ENCODE measurements at regions not wholly inside any gene's neighbourhood (a gene's known extent, or its start where the extent isn't known, plus 50 kb on each side); places are given as distances from the start of the nearest gene placed in this dataset.

DNA sequence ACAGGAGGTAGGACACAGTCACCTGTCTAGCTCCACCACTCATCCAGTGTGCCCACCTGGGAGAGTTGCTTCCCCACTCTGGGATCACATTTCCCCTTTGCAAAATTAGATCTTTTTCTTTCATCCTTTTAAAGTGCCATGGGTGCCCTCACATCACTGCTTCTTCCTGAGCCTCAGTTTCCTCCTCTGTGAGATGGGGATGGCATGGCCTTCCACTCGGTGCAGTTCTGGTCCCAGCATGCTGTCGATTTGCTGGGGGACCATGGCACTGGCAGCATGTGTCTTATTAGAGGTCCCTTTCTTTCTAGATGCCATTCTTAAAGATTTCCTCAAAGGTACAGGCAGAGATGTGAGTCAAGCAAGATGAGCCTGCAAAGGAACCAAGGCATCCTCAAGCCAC is 158.3 kb upstream of the ZMIZ1 start (continued):
- TF ChIP-seq TCF12 (IDR thresholded peaks at IDR 0.05) (no peak), GABPA (IDR thresholded peaks at IDR 0.05; ENCODE audit: low read depth) (no peak), YY1 (IDR thresholded peaks at IDR 0.05; ENCODE audit: low read depth) (no peak), ELF1 (IDR thresholded peaks at IDR 0.05) (no peak), RAD21 (IDR thresholded peaks at IDR 0.05; ENCODE audit: low read length) (no peak), RXRA (IDR thresholded peaks at IDR 0.05; ENCODE audit: borderline replicate concordance, low read depth) (no peak)

DNA sequence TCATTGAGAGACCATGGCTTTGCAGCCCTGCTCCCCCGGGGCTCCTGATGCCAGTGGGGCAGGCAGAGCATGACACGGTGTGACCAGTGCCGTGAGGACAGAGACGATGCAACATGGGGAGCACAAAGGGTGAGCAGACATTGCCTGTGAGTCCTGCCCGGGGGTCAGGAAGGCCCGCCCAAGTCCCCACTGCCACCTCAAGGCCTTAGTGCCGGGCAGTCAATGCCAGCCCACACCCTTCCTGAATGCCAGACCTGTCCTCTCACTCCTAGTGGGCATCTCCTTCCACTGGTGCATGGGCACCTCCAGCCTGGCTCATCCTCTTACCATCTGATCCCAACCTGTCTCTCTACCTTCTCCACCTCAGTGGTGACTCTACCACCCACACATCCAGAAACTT is 157.9 kb upstream of the ZMIZ1 start:
- Histone ChIP-seq H3K9ac (no peak overlapping the region), H3K9me2 (no peaks in the 10 kb centered on the region), H3K4me1 (ENCODE audit: control insufficient read depth in 1 of 2, insufficient read depth in 2 of 2, low read depth in 1 of 2, low read length in 1 of 2) (peaks cover 0 to 14% of the 10 kb centered on the region in 2 experiments; a peak in 1 of 4 replicates), H4K20me1 (ENCODE audit: insufficient read depth) (no peaks in the 10 kb centered on the region), H2AFZ (ENCODE audit: low read depth) (no peak overlapping the region), H3K79me2 (ENCODE audit: insufficient read depth) (no peaks in the 10 kb centered on the region), H3K27ac (ENCODE audit: low read depth in 2 of 2, low read length in 1 of 2) (no peak overlapping the region), H3F3A (replicated peaks; ENCODE audit: insufficient read depth) (no peaks in the 10 kb centered on the region), H3K9me3 (no peaks in the 10 kb centered on the region), H3K4me3 (ENCODE audit: low read depth in 2 of 2, low read length in 1 of 2) (no peak overlapping the region), H3K4me2 (no peak overlapping the region), H3K36me3 (replicated peaks in 1 of 2; ENCODE audit: control insufficient read depth in 1 of 2, insufficient read depth in 2 of 2, low read length in 1 of 2) (no peaks in the 10 kb centered on the region), H3K27me3 (ENCODE audit: insufficient read depth) (no peaks in the 10 kb centered on the region)
- ChIA-PET POLR2A (no interaction called here), CTCF (no interaction called here)
- 83% methylated on average over 2 of the region's 7 CpGs for WGBS (ENCODE audit: low lambda C conversion rate)
- no peak for TF ChIP-seq ELF1 (IDR thresholded peaks at IDR 0.05)
- TF ChIP-seq EZH2phosphoT487 (IDR thresholded peaks at IDR 0.05; ENCODE audit: borderline replicate concordance, low read depth) = no peak
- TF ChIP-seq TEAD4 (IDR thresholded peaks at IDR 0.05; ENCODE audit: borderline replicate concordance, insufficient read depth) = no peak
- TF ChIP-seq FOXM1 (IDR thresholded peaks at IDR 0.05; ENCODE audit: low read depth) = no peak
- TF ChIP-seq, protein P1, sequence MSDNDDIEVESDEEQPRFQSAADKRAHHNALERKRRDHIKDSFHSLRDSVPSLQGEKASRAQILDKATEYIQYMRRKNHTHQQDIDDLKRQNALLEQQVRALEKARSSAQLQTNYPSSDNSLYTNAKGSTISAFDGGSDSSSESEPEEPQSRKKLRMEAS (IDR thresholded peaks at IDR 0.05; ENCODE audit: low read depth) = no peak
- TF ChIP-seq CHD2 (IDR thresholded peaks at IDR 0.05; ENCODE audit: low read length, partially characterized antibody) = no peak
- no peak for TF ChIP-seq YY1 (IDR thresholded peaks at IDR 0.05; ENCODE audit: low read depth)
- no peak for TF ChIP-seq FOSL2 (IDR thresholded peaks at IDR 0.05; ENCODE audit: borderline replicate concordance, low read depth)
- TF ChIP-seq FOXJ3 (CRISPR knock-in tag; IDR thresholded peaks at IDR 0.05) = no peak
- TF ChIP-seq, protein P2, sequence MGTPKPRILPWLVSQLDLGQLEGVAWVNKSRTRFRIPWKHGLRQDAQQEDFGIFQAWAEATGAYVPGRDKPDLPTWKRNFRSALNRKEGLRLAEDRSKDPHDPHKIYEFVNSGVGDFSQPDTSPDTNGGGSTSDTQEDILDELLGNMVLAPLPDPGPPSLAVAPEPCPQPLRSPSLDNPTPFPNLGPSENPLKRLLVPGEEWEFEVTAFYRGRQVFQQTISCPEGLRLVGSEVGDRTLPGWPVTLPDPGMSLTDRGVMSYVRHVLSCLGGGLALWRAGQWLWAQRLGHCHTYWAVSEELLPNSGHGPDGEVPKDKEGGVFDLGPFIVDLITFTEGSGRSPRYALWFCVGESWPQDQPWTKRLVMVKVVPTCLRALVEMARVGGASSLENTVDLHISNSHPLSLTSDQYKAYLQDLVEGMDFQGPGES (IDR thresholded peaks at IDR 0.05; ENCODE audit: low read depth, low read length) = no peak
- TF ChIP-seq, protein P3, sequence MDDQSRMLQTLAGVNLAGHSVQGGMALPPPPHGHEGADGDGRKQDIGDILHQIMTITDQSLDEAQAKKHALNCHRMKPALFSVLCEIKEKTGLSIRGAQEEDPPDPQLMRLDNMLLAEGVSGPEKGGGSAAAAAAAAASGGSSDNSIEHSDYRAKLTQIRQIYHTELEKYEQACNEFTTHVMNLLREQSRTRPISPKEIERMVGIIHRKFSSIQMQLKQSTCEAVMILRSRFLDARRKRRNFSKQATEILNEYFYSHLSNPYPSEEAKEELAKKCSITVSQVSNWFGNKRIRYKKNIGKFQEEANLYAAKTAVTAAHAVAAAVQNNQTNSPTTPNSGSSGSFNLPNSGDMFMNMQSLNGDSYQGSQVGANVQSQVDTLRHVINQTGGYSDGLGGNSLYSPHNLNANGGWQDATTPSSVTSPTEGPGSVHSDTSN (IDR thresholded peaks at IDR 0.05) = no peak
- TF ChIP-seq MXI1 (IDR thresholded peaks at IDR 0.05; ENCODE audit: low read depth, low read length) = no peak
- no peak for TF ChIP-seq RCOR1 (IDR thresholded peaks at IDR 0.05; ENCODE audit: low read length)
- TF ChIP-seq RAD21 (IDR thresholded peaks at IDR 0.05; ENCODE audit: low read length) = no peak
- no peak for TF ChIP-seq GABPA (IDR thresholded peaks at IDR 0.05; ENCODE audit: low read depth)
- TF ChIP-seq TCF12 (IDR thresholded peaks at IDR 0.05) = no peak
- TF ChIP-seq GATA2 (CRISPR knock-in tag; IDR thresholded peaks at IDR 0.05) = no peak
- no peak for TF ChIP-seq NRF1 (IDR thresholded peaks at IDR 0.05; ENCODE audit: low read depth, low read length)
- no peak for DNase-seq
